Adrenal gland (tissue), 5 donors: ENCODE measurements at regions not wholly inside any gene's neighbourhood (a gene's known extent, or its start where the extent isn't known, plus 50 kb on each side); places are given as distances from the start of the nearest gene placed in this dataset.

Experiments used
- POLR2A ChIP-seq, 2 donors: fragments of 450-650 bp; IDR thresholded peaks; one replicate each; pipeline ENCODE4 v1.6.1; 2017; ENCODE audit warnings: antibody characterized with exemption in 2 of 2, mild to moderate bottlenecking in 2 of 2, moderate library complexity in 1 of 2
- TF ChIP-seq, protein P1 (sequence below), 6 experiments: fragments of 450-650 bp in 4 of 6; fragments of 200-600 bp in 2 of 6; sonication (generic) in 1 of 6; IDR thresholded peaks; 1 replicate in 5 of 6; 2 replicates in 1 of 6; pipeline versions ENCODE4 v1.5.1 to v1.8.0; 2016 to 2021; ENCODE audit warnings: antibody characterized with exemption in 6 of 6, mild to moderate bottlenecking in 2 of 6, moderate library complexity in 1 of 6
- donor health status: DM: no; HTN: no; CAD: no.

GRCh38 chr9:534886-535285, 306.6 kb upstream of the DMRT1 start:
- TF ChIP-seq, protein P1, sequence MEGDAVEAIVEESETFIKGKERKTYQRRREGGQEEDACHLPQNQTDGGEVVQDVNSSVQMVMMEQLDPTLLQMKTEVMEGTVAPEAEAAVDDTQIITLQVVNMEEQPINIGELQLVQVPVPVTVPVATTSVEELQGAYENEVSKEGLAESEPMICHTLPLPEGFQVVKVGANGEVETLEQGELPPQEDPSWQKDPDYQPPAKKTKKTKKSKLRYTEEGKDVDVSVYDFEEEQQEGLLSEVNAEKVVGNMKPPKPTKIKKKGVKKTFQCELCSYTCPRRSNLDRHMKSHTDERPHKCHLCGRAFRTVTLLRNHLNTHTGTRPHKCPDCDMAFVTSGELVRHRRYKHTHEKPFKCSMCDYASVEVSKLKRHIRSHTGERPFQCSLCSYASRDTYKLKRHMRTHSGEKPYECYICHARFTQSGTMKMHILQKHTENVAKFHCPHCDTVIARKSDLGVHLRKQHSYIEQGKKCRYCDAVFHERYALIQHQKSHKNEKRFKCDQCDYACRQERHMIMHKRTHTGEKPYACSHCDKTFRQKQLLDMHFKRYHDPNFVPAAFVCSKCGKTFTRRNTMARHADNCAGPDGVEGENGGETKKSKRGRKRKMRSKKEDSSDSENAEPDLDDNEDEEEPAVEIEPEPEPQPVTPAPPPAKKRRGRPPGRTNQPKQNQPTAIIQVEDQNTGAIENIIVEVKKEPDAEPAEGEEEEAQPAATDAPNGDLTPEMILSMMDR (IDR thresholded peaks at IDR 0.05), result no peak
- TF ChIP-seq POLR2A (IDR thresholded peaks at IDR 0.05), result no peak
